ENCODE measurements at regions not wholly inside any gene's neighbourhood (a gene's known extent, or its start where the extent isn't known, plus 50 kb on each side); places are given as distances from the start of the nearest gene placed in this dataset.

DNA sequence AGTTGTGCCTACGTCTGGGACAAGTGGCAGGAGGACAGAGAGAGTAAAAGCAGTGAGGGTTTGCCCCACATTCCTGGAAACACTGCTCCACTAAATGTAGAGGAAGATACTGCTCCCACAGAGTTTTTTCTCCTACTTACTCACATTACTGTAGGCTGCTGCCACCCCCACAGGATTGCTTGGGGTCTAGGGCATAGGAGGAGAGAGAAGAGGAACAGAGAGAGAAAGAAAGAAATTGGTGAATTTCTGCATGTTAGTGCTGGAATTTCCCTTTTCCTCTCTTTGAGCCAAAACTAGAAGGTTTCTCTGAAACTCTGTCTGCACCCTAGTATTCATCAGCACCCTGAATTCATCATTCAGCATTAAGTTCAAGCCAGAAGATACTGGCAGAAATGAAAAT lies 397.9 kb downstream of the INHBA start:
- TF ChIP-seq, protein P1, sequence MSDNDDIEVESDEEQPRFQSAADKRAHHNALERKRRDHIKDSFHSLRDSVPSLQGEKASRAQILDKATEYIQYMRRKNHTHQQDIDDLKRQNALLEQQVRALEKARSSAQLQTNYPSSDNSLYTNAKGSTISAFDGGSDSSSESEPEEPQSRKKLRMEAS (IDR thresholded peaks at IDR 0.05; ENCODE audit: low read depth, low read length), result no peak
- no peak for TF ChIP-seq POLR2A (IDR thresholded peaks at IDR 0.05; ENCODE audit: extremely low read depth, insufficient read length)
- TF ChIP-seq, protein P2, sequence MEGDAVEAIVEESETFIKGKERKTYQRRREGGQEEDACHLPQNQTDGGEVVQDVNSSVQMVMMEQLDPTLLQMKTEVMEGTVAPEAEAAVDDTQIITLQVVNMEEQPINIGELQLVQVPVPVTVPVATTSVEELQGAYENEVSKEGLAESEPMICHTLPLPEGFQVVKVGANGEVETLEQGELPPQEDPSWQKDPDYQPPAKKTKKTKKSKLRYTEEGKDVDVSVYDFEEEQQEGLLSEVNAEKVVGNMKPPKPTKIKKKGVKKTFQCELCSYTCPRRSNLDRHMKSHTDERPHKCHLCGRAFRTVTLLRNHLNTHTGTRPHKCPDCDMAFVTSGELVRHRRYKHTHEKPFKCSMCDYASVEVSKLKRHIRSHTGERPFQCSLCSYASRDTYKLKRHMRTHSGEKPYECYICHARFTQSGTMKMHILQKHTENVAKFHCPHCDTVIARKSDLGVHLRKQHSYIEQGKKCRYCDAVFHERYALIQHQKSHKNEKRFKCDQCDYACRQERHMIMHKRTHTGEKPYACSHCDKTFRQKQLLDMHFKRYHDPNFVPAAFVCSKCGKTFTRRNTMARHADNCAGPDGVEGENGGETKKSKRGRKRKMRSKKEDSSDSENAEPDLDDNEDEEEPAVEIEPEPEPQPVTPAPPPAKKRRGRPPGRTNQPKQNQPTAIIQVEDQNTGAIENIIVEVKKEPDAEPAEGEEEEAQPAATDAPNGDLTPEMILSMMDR (IDR thresholded peaks at IDR 0.05; ENCODE audit: low read depth, low read length), result no peak
